Nephron (organoid): ENCODE measurements at regions not wholly inside any gene's neighbourhood (a gene's known extent, or its start where the extent isn't known, plus 50 kb on each side); places are given as distances from the start of the nearest gene placed in this dataset.

Source experiments
- H3K27ac Mint-ChIP-seq, 3 experiments: 2 replicates each; pipeline ENCODE4 v1.8.0; 2020; ENCODE audit warnings: mixed read lengths in 3 of 3, mild to moderate bottlenecking in 2 of 3, moderate library complexity in 1 of 3
- H3K27me3 Mint-ChIP-seq: 2 replicates; pipeline ENCODE4 v1.8.0; 2021; ENCODE audit warnings: low read depth, mild to moderate bottlenecking, moderate library complexity, mixed read lengths
- H3K36me3 Mint-ChIP-seq: 2 replicates; pipeline ENCODE4 v1.8.0; 2020; ENCODE audit warnings: low read depth, mixed read lengths
- H3K4me1 Mint-ChIP-seq: 2 replicates; pipeline ENCODE4 v1.8.0; 2020; ENCODE audit warnings: mixed read lengths
- H3K4me3 Mint-ChIP-seq, 3 experiments: 2 replicates each; pipeline ENCODE4 v1.8.0; 2020; ENCODE audit warnings: mild to moderate bottlenecking in 3 of 3, mixed read lengths in 3 of 3, moderate library complexity in 2 of 3
- H3K9me3 Mint-ChIP-seq: 2 replicates; pipeline ENCODE4 v1.8.0; 2020; ENCODE audit warnings: mixed read lengths
- CTCF ChIP-seq, 3 experiments: fragments of 200-600 bp; sonication (generic); IDR thresholded peaks; one replicate each; pipeline ENCODE4 v1.5.0; 2021; ENCODE audit warnings: antibody characterized with exemption in 3 of 3; ENCODE audit not compliant: unreplicated experiment in 3 of 3

- TF ChIP-seq CTCF (IDR thresholded peaks at IDR 0.05; ENCODE audit: unreplicated experiment in 3 of 3) = no peak
- peaks cover 7% of the 10 kb centered on the region for H3K4me1 Mint-ChIP-seq
- H3K9me3 Mint-ChIP-seq = peaks cover 3% of the 10 kb centered on the region
- H3K27me3 Mint-ChIP-seq = no peaks in the 10 kb centered on the region
- H3K36me3 Mint-ChIP-seq = no peaks in the 10 kb centered on the region
- no peak overlapping the region for H3K4me3 Mint-ChIP-seq
- H3K27ac Mint-ChIP-seq = no peak overlapping the region
These were observed 182.5 kb upstream of the NXPH2 start for GRCh38 chr2:138962686-138963085.

GRCh38 chr2:138960191-138960590, 180.0 kb upstream of the NXPH2 start:
- Mint-ChIP-seq H3K27me3 (peaks cover 3% of the 10 kb centered on the region), H3K4me1 (peaks cover 7% of the 10 kb centered on the region)

GRCh38 chr2:138959031-138959430, 178.8 kb upstream of the NXPH2 start:
- Mint-ChIP-seq H3K27ac (no peak overlapping the region), H3K27me3 (peaks cover 4% of the 10 kb centered on the region), H3K36me3 (no peaks in the 10 kb centered on the region), H3K4me1 (peaks cover 7% of the 10 kb centered on the region), H3K4me3 (no peak overlapping the region), H3K9me3 (peaks cover 7% of the 10 kb centered on the region)
- no peak for TF ChIP-seq CTCF (IDR thresholded peaks at IDR 0.05; ENCODE audit: unreplicated experiment in 3 of 3)

More at GRCh38 chr2:138960191-138960590, 180.0 kb upstream of the NXPH2 start:
- Mint-ChIP-seq H3K36me3 (no peaks in the 10 kb centered on the region), H3K4me3 (no peak overlapping the region), H3K27ac (no peak overlapping the region), H3K9me3 (peaks cover 6% of the 10 kb centered on the region)
- TF ChIP-seq CTCF (IDR thresholded peaks at IDR 0.05; ENCODE audit: unreplicated experiment in 3 of 3) = no peak

- Mint-ChIP-seq H3K4me1 (no peaks in the 10 kb centered on the region), H3K27ac (no peak overlapping the region), H3K36me3 (no peaks in the 10 kb centered on the region), H3K27me3 (peaks cover 4% of the 10 kb centered on the region), H3K9me3 (peaks cover 7% of the 10 kb centered on the region), H3K4me3 (no peak overlapping the region)
- no peak for TF ChIP-seq CTCF (IDR thresholded peaks at IDR 0.05; ENCODE audit: unreplicated experiment in 3 of 3)
These were observed 175.9 kb upstream of the NXPH2 start for GRCh38 chr2:138956116-138956515.

GRCh38 chr2:138950486-138950885, 170.3 kb upstream of the NXPH2 start:
- Mint-ChIP-seq H3K4me1 (peaks cover 15% of the 10 kb centered on the region), H3K27ac (peak overlapping the region in 1 of 3 experiments; percentile 23), H3K27me3 (peaks cover 4% of the 10 kb centered on the region), H3K9me3 (peaks cover 4% of the 10 kb centered on the region), H3K36me3 (no peaks in the 10 kb centered on the region), H3K4me3 (no peak overlapping the region)
- no peak for TF ChIP-seq CTCF (IDR thresholded peaks at IDR 0.05; ENCODE audit: unreplicated experiment in 3 of 3)

- Mint-ChIP-seq H3K36me3 (no peaks in the 10 kb centered on the region), H3K4me1 (peaks cover 15% of the 10 kb centered on the region), H3K27ac (no peak overlapping the region), H3K4me3 (no peak overlapping the region), H3K9me3 (no peaks in the 10 kb centered on the region), H3K27me3 (no peaks in the 10 kb centered on the region)
- no peak for TF ChIP-seq CTCF (IDR thresholded peaks at IDR 0.05; ENCODE audit: unreplicated experiment in 3 of 3)
These were observed 169.3 kb upstream of the NXPH2 start for GRCh38 chr2:138949517-138949916.
